SU-DHL-6 (cell line): ENCODE measurements at regions not wholly inside any gene's neighbourhood (a gene's known extent, or its start where the extent isn't known, plus 50 kb on each side); places are given as distances from the start of the nearest gene placed in this dataset.

ENCODE experiments used
- H2AFZ ChIP-seq: fragments of 200-600 bp; sonication (generic); 2 replicates; pipeline ENCODE4 v1.6.1; 2014; ENCODE audit warnings: low read depth, mild to moderate bottlenecking, moderate library complexity, mixed read lengths, antibody characterized with exemption, low read length; ENCODE audit not compliant: severe bottlenecking
- H3F3A ChIP-seq: fragments of 200-600 bp; shearing (Covaris generic); 2 replicates; pipeline ENCODE4 v1.6.0; 2016; ENCODE audit warnings: antibody characterized with exemption, mild to moderate bottlenecking; ENCODE audit not compliant: insufficient read depth
- H3K27ac ChIP-seq: fragments of 200-600 bp; sonication (generic); 2 replicates; pipeline ENCODE4 v1.5.1; 2016; ENCODE audit warnings: low read depth, mild to moderate bottlenecking, low read length, moderate library complexity, mixed read lengths
- H3K27me3 ChIP-seq: fragments of 200-600 bp; sonication (generic), shearing (Covaris generic); 2 replicates; pipeline ENCODE4 v1.6.0; 2014; ENCODE audit warnings: mild to moderate bottlenecking, low read length
- H3K36me3 ChIP-seq: fragments of 200-600 bp; sonication (generic); 2 replicates; pipeline ENCODE4 v1.6.1; 2014; ENCODE audit warnings: mild to moderate bottlenecking, low read length, mixed read lengths
- H3K4me2 ChIP-seq: fragments of 300-600, 200-600 bp; shearing (Covaris generic), sonication (generic); 2 replicates; pipeline ENCODE4 v1.6.0; 2014; ENCODE audit warnings: low read length, low read depth, mild to moderate bottlenecking; ENCODE audit not compliant: poor library complexity, severe bottlenecking
- H3K4me3 ChIP-seq: fragments of 200-600 bp; sonication (generic); 2 replicates; pipeline ENCODE4 v1.5.1; 2014; ENCODE audit warnings: antibody characterized with exemption, low read length, mild to moderate bottlenecking, mixed read lengths; ENCODE audit not compliant: insufficient read depth, poor library complexity, severe bottlenecking
- H3K79me2 ChIP-seq: fragments of 200-600 bp; sonication (generic); 2 replicates; pipeline ENCODE4 v1.6.1; 2014; ENCODE audit warnings: mild to moderate bottlenecking, low read length, moderate library complexity; ENCODE audit not compliant: insufficient read depth
- H3K9ac ChIP-seq: fragments of 200-600 bp; sonication (generic); 2 replicates; pipeline ENCODE4 v1.7.0; 2014; ENCODE audit warnings: mild to moderate bottlenecking, low read length
- H3K9me2 ChIP-seq: fragments of 200-600 bp; sonication (generic); replicated peaks from 2 replicates; pipeline ENCODE4 v1.6.1; 2014; ENCODE audit warnings: low read length; ENCODE audit not compliant: insufficient read depth
- H3K9me3 ChIP-seq: fragments of 200-600 bp; sonication (generic); 2 replicates; pipeline ENCODE4 v1.6.1; 2014; ENCODE audit warnings: low read length, mixed read lengths; ENCODE audit not compliant: insufficient read depth
- H4K20me1 ChIP-seq: fragments of 200-600 bp; sonication (generic); 2 replicates; pipeline ENCODE4 v1.6.1; 2014; ENCODE audit warnings: low read depth, mild to moderate bottlenecking, antibody characterized with exemption, low read length, moderate library complexity, mixed read lengths
- CTCF ChIP-seq: fragments of 200-600 bp; sonication (generic); IDR thresholded peaks from one replicate; pipeline ENCODE4 v1.5.1; 2017; ENCODE audit warnings: antibody characterized with exemption, mild to moderate bottlenecking, low read length, moderate library complexity; ENCODE audit not compliant: insufficient read depth, poor library complexity, severe bottlenecking
- EZH2phosphoT487 ChIP-seq: fragments of 200-600 bp; sonication (generic), shearing (Covaris generic); conservative IDR thresholded peaks from 2 replicates; pipeline ENCODE4 v1.6.1; 2018; ENCODE audit warnings: mild to moderate bottlenecking, antibody characterized with exemption, low read length, moderate library complexity, mixed read lengths

- Histone ChIP-seq H3K36me3 (no peaks in the 10 kb centered on the region), H3K4me2 (no peak overlapping the region), H4K20me1 (no peaks in the 10 kb centered on the region)
Observed at GRCh38 chr11:79973721-79974617, 533.1 kb upstream of the TENM4 start.

GRCh38 chr11:79971255-79971654, 530.4 kb upstream of the TENM4 start:
- Histone ChIP-seq H3K9me3 (no peaks in the 10 kb centered on the region), H2AFZ (no peak overlapping the region), H3K4me2 (no peak overlapping the region), H3K36me3 (no peaks in the 10 kb centered on the region), H4K20me1 (no peaks in the 10 kb centered on the region), H3K9me2 (no peaks in the 10 kb centered on the region), H3K4me3 (no peak overlapping the region), H3K79me2 (no peaks in the 10 kb centered on the region), H3K27me3 (no peaks in the 10 kb centered on the region), H3K9ac (no peak overlapping the region), H3K27ac (no peak overlapping the region), H3F3A (no peaks in the 10 kb centered on the region)
- no peak for TF ChIP-seq CTCF
- TF ChIP-seq EZH2phosphoT487, result no peak

More at GRCh38 chr11:79973721-79974617, 533.1 kb upstream of the TENM4 start:
- Histone ChIP-seq H3K27me3 (no peaks in the 10 kb centered on the region), H3K4me3 (no peak overlapping the region), H3K79me2 (no peaks in the 10 kb centered on the region), H3K9ac (no peak overlapping the region), H2AFZ (no peak overlapping the region), H3K9me3 (no peaks in the 10 kb centered on the region), H3K9me2 (no peaks in the 10 kb centered on the region), H3K27ac (no peak overlapping the region), H3F3A (no peaks in the 10 kb centered on the region)
- TF ChIP-seq CTCF, result no peak
- TF ChIP-seq EZH2phosphoT487, result no peak

- Histone ChIP-seq H2AFZ (no peak overlapping the region), H3K9me2 (no peaks in the 10 kb centered on the region), H3K9me3 (no peaks in the 10 kb centered on the region), H3F3A (no peaks in the 10 kb centered on the region), H3K4me2 (no peak overlapping the region), H4K20me1 (no peaks in the 10 kb centered on the region), H3K4me3 (no peak overlapping the region), H3K36me3 (no peaks in the 10 kb centered on the region), H3K9ac (no peak overlapping the region), H3K27me3 (no peaks in the 10 kb centered on the region), H3K27ac (no peak overlapping the region), H3K79me2 (no peaks in the 10 kb centered on the region)
- TF ChIP-seq EZH2phosphoT487 (no peak), CTCF (no peak)
Observed at GRCh38 chr11:79966592-79966991, 525.8 kb upstream of the TENM4 start.
